ENCODE measurements at regions not wholly inside any gene's neighbourhood (a gene's known extent, or its start where the extent isn't known, plus 50 kb on each side); places are given as distances from the start of the nearest gene placed in this dataset.

DNA sequence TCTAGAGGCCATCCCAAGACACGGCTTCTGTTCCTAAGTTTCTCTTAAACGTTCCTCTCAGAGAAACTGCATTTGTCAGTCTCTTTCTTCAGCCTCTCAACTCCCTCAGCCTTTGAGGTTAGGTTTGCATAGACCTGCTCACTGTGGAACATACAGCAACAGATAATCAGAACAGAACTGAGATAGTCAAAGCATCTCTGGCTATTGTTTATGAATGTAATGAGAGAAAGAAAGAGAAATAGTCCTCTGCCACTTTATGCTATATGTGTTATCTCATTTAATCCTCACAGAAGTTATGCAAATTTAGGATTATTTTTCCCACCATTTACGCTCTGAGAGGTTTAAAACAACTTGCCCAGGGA, 190.6 kb downstream of the PHLDA1 start:
- H3K4me1 Mint-ChIP-seq (ENCODE audit: low read depth) = peaks cover 6% of the 10 kb centered on the region
- POLR2A ChIA-PET = interaction anchor here (1.0 kb wide), 1 partner anchor 182 kb away, joined by 6 read pairs; no protein-coding TSS in a partner anchor
- peaks cover 2% of the 10 kb centered on the region for H3K9me3 Mint-ChIP-seq
- ATAC-seq (no peak), DNase-seq (no peak)
- no peaks in the 10 kb centered on the region for H3K36me3 Mint-ChIP-seq (ENCODE audit: low read depth)
- intact Hi-C loops (cut with micrococcal nuclease) = no loop called here
- H3K27me3 Mint-ChIP-seq = peaks cover 14% of the 10 kb centered on the region
- TF ChIP-seq, protein P1, sequence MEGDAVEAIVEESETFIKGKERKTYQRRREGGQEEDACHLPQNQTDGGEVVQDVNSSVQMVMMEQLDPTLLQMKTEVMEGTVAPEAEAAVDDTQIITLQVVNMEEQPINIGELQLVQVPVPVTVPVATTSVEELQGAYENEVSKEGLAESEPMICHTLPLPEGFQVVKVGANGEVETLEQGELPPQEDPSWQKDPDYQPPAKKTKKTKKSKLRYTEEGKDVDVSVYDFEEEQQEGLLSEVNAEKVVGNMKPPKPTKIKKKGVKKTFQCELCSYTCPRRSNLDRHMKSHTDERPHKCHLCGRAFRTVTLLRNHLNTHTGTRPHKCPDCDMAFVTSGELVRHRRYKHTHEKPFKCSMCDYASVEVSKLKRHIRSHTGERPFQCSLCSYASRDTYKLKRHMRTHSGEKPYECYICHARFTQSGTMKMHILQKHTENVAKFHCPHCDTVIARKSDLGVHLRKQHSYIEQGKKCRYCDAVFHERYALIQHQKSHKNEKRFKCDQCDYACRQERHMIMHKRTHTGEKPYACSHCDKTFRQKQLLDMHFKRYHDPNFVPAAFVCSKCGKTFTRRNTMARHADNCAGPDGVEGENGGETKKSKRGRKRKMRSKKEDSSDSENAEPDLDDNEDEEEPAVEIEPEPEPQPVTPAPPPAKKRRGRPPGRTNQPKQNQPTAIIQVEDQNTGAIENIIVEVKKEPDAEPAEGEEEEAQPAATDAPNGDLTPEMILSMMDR (IDR thresholded peaks at IDR 0.05) = no peak
- CTCF ChIA-PET = no interaction called here
- no peak overlapping the region for H3K27ac Mint-ChIP-seq
- H3K4me3 Mint-ChIP-seq = no peak overlapping the region

DNA sequence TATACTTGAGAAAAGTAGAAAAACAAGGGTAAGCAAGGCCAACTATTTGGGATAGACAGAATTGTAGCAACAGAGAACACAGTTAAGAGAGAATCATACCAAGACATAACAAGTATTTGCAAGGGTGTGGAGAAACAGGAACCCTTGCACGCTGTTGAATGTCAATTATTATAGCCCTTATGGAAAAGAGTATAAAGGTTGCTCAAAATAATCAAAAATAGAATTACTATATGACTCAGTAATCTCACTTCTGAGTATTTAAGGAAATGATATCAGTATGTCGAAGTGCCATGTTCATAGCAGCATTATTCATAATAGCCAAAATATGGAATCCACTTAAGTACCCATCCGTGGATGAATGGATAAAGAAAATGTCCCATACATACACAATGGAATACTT, 193.3 kb downstream of the PHLDA1 start:
- no peaks in the 10 kb centered on the region for H3K36me3 Mint-ChIP-seq (ENCODE audit: low read depth)
- H3K9me3 Mint-ChIP-seq = no peaks in the 10 kb centered on the region
- H3K4me3 Mint-ChIP-seq = no peak overlapping the region
- peaks cover 6% of the 10 kb centered on the region for H3K4me1 Mint-ChIP-seq (ENCODE audit: low read depth)
- ChIA-PET POLR2A (no interaction called here), CTCF (no interaction called here)
- DNase-seq (no peak), ATAC-seq (peak; percentile 30)
- no peak overlapping the region for H3K27ac Mint-ChIP-seq
- TF ChIP-seq, protein P1 (IDR thresholded peaks at IDR 0.05) = no peak
- intact Hi-C loops (cut with micrococcal nuclease) = no loop called here
- H3K27me3 Mint-ChIP-seq = peaks cover 16% of the 10 kb centered on the region

DNA sequence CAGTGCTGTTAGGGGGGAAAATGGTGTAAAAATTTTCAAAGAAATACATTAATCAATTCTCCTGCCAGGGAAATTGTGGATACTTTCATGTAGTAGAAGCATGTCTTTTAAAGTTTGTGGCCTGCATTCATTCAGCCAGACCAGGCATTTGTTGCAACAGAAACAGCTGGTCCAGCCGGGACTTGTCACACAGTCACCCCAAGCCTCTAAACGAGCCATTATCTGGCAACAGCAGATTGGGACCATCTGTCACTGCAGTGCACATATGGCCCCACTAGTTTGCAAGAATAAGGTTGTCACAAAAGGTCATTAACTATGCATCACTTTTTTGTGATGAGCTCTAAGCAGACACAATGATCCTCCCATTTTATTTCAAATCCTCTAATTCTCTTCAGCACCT, 193.9 kb downstream of the PHLDA1 start:
- peaks cover 6% of the 10 kb centered on the region for H3K4me1 Mint-ChIP-seq (ENCODE audit: low read depth)
- H3K9me3 Mint-ChIP-seq = no peaks in the 10 kb centered on the region
- ChIA-PET POLR2A (interaction anchor here (0.5 kb wide), 1 partner anchor 260 kb away, joined by 3 read pairs; no protein-coding TSS in a partner anchor), CTCF (no interaction called here)
- no peak overlapping the region for H3K4me3 Mint-ChIP-seq
- TF ChIP-seq, protein P1 (IDR thresholded peaks at IDR 0.05) = no peak
- no peak overlapping the region for H3K27ac Mint-ChIP-seq
- intact Hi-C loops (cut with micrococcal nuclease) = no loop called here
- H3K36me3 Mint-ChIP-seq (ENCODE audit: low read depth) = no peaks in the 10 kb centered on the region
- H3K27me3 Mint-ChIP-seq = peaks cover 16% of the 10 kb centered on the region
- ATAC-seq (no peak), DNase-seq (no peak)

DNA sequence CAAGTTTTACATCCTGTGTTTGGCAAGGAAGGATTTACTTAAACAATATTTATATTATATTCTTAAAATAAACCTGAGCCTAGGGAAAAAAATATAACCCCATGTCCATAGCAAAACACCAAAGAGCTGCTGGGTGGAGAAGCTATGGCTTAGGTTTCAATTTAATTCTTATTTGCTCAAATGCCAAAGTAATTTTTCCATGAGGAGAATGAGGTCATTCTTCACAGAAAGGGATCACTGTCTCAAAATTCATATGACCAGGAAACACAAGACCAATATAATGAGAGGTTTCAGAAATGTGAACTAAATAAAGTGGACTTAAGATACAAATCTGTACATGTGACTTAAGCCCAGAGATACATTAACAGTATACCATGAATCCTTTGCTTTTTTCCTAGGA, 195.0 kb downstream of the PHLDA1 start:
- no peaks in the 10 kb centered on the region for H3K36me3 Mint-ChIP-seq (ENCODE audit: low read depth)
- CTCF ChIA-PET = no interaction called here

DNA sequence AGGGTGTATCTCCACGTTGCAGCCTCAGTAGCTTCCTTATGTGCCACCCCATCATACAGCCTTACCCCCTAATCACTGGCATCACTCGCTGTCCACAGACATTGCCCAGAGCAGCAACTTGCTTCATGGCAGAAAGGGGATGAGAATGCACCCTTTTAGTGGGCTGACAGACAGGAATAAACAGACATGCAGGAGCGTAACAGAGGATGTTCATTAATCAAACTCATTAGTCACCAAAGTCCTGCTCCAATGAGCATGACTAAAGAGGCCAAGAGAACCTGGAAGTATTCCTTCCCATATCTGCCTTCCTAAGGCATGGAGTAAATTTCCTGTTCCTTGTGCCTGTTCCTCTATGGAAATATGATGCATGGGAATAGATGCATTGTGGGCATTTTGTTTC, 197.0 kb downstream of the PHLDA1 start:
- no peaks in the 10 kb centered on the region for H3K36me3 Mint-ChIP-seq (ENCODE audit: low read depth)
- no peaks in the 10 kb centered on the region for H3K9me3 Mint-ChIP-seq
- ATAC-seq = no peak
- ChIA-PET CTCF (no interaction called here), POLR2A (interaction anchor here (0.6 kb wide), 1 partner anchor 309 kb away, joined by 3 read pairs; no protein-coding TSS in a partner anchor)
- peaks cover 10% of the 10 kb centered on the region for H3K27me3 Mint-ChIP-seq
- no peak overlapping the region for H3K4me3 Mint-ChIP-seq
- H3K27ac Mint-ChIP-seq = no peak overlapping the region
- intact Hi-C loops (cut with micrococcal nuclease) = no loop called here
- H3K4me1 Mint-ChIP-seq (ENCODE audit: low read depth) = peaks cover 6% of the 10 kb centered on the region
- no peak for DNase-seq
- TF ChIP-seq, protein P1 (IDR thresholded peaks at IDR 0.05) = no peak

More for the DNA sequence above, 195.0 kb downstream of the PHLDA1 start:
- intact Hi-C loops (cut with micrococcal nuclease) = no loop called here
- H3K4me1 Mint-ChIP-seq (ENCODE audit: low read depth) = peaks cover 6% of the 10 kb centered on the region
- DNase-seq (no peak), ATAC-seq (no peak)
- H3K27ac Mint-ChIP-seq = no peak overlapping the region
- no peaks in the 10 kb centered on the region for H3K9me3 Mint-ChIP-seq
- H3K4me3 Mint-ChIP-seq = no peak overlapping the region
- TF ChIP-seq, protein P1 (IDR thresholded peaks at IDR 0.05) = no peak
- peaks cover 15% of the 10 kb centered on the region for H3K27me3 Mint-ChIP-seq
- POLR2A ChIA-PET = no interaction called here

Measured in activated CD8-positive, alpha-beta T cell treated with anti-CD3 and anti-CD28 coated beads for 36 hours (primary cell).